T-helper 22 cell (primary cell): ENCODE measurements at regions not wholly inside any gene's neighbourhood (a gene's known extent, or its start where the extent isn't known, plus 50 kb on each side); places are given as distances from the start of the nearest gene placed in this dataset.
"Not testable (repeated sequence)": the region's sequence is repeated elsewhere in the genome, so short reads cannot be mapped to it uniquely, and the experiment has no call there.

Experiments
- DNase-seq: peaks from one replicate; pipeline ENCODE4 v3.0.0-alpha.2; 2020; ENCODE audit warnings: low read depth

DNA sequence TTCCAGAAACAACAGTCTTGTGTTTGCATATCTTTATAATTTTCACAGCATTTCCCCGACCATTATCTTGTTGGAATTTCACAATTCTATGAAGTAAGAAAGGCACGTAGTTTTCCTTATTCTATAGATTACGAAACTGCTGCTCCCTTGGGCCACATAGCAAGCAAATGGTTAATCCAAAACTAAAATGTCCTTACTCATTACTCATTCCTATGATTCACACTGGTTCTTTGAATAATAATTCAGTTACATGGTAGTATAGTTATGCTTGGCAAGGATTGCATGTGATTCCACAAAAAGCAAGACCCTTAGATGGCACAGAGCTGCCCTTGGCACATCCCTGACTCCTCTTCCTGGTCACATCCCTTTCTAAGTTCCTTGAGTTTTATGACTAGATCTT lies 51.2 kb downstream of the OR13H1 start:
- DNase-seq, result no peak

- no peak for DNase-seq
These were observed 64.0 kb downstream of the OR13H1 start for GRCh38 chrX:131607792-131608369.

- no peak for DNase-seq
These were observed 65.6 kb downstream of the OR13H1 start for GRCh38 chrX:131609480-131609879.

DNA sequence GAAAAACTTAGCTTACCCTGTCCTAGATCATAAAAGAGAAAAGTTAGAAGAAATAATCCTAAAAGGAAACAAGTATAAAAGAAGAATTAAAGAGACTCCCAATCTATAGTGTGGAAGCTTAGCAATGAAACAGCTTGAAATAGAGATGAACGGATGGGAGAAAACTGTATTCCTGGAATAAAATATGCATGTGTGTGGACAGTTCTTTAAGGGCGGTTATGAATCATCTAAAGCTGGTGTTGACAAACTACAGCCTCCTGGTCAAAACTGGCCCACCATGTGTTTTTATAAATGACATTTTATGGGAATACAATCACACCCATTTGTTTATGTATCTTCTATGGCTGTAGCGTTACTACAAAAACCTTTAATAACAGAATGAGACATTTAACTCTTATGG lies 69.4 kb downstream of the OR13H1 start:
- DNase-seq, result no peak

DNA sequence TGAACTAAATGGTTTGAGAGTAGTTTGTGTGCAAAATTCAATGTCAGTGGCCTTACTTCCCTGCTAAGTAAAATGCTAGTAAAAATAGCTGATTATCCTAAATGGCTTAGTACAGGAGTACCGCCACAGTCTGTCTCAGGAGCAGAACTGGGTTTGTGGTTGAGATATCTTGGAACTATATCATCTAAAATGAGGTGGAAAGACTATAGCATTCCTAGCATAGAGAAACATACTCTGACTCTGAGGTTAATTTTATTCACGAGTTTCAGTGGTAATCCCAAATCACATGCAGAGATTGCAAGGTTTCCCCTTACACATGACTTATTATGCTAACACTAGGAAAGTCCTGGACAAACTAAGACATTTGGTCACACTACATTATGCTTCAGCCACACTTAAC lies 70.4 kb downstream of the OR13H1 start:
- DNase-seq, result no peak

GRCh38 chrX:131617182-131617581 lies 73.3 kb downstream of the OR13H1 start:
- DNase-seq, result no peak

- DNase-seq, result no peak
These were observed 77.8 kb downstream of the OR13H1 start for GRCh38 chrX:131621650-131622049.

DNA sequence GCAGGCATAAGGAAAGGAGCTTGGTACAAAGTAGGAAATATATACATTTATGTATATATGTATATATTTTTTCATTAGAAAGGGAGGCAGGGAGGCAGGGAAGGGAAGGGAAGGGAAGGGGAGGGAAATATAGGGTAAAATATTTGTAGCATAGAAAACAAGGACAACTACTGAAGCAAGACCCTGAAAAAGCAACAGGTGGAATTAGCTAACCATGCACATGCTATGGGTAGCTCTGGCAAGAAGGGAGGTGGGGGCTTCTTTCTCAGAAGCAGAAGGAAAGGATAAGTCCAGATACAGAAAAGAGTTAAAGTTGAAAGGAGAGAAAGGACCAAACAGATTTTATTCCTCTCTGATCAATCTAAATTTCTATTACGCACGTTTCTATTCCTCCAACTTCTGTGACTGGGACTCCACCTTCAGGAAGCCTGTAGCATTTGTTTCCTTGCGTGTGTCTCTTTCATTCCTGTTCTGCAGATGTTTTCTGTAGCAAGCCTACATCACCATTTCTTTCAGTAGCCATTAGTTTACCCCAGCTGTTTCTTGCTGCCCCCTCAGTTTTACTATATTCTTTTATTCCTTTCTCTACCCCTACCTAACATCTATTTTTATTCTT lies 82.9 kb downstream of the OR13H1 start:
- DNase-seq, result no peak

DNA sequence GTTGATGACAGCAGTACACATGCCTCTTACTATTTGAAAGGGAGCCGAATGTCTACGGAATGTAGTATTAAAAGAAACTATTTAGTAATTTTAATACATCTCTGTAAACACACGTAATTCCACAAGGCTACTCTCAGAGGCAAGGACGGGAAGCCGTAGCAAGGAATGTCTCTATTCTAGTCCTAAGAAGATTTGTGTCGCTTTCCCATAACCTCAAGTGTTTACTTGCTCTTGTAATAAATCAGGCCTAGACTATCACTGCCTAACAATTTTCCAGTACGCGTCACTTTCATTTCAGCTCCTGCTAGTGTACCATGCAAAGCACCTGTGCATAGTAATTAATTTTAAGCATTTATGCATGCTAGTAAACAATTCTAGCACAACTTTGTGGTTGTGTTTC lies 86.7 kb downstream of the OR13H1 start:
- DNase-seq, result no peak

GRCh38 chrX:131633285-131633917 lies 89.5 kb downstream of the OR13H1 start:
- DNase-seq, result no peak

DNA sequence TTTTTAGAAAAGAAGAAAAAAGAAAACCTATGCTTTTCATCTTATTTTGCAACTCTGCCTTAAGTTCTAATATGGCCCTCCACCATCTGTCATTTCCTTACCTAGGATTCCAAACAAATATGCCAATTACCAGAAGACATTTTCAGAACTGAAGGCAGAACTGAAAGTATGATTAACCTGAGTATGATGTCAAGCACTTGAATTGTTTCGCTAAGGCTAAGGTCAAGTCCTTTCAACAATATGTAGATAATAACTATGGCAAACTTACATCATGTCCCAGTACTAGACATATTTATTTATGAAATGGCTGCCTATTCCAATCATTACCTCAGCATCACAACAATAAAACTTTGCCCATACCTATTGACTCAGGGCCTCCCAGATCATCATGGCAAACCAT lies 91.0 kb downstream of the OR13H1 start:
- no peak for DNase-seq

- DNase-seq, result no peak
These were observed 102.2 kb downstream of the OR13H1 start for GRCh38 chrX:131646106-131646505.

DNA sequence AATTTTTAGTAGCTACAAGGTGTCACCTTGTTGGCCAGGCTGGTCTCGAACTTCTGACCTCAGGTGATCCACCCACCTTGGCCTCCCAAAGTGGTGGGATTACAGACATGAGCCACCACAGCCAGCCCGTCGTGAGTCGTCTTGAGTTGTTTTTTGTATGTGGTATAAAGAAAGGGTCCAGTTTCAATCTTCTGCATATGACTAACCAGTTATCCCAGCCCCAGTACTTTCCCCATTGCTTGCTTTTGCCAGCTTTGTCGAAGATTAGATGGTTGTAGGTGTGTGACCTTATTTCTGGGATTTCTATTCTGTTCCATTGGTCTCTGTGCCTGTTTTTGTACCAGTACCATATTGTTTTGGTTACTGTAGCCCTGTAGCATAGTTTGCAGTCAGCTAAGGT lies 105.9 kb downstream of the OR13H1 start:
- DNase-seq, result no peak

DNA sequence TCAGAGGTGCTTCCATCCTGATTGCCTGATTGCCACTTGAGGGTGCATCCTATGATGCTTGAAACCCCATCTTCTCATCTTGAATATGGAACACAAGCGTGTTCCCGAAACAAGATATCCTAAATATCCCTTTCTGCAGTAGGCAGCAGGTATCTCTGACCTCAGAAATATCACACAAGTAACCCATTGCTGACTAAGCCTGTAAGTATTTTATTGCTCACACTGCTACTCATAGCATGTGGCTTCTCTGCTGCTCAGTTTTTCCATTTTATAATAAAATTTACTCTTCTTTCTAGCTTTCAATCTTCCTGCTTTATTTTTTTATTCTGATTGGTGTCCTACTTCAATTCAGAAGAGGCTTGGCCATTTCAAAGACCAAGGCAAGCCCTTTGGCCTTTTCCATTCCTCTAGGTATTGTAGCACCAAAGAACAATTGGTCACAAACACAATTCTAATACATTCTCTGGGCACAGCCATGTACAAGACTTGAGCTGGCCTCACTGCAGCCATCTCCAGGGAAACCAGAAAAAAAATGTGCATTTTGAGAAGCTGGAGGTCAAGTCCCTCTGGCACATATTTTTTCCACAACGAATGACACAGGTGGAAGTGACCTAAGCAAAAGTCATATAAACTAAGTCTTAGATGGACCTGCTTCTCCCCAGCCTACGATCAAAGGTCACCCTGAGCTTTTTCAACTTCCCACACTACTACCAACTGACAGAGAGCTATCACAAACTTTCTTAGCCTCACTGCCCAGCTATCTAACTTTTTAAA lies 107.0 kb downstream of the OR13H1 start:
- DNase-seq, result no peak

DNA sequence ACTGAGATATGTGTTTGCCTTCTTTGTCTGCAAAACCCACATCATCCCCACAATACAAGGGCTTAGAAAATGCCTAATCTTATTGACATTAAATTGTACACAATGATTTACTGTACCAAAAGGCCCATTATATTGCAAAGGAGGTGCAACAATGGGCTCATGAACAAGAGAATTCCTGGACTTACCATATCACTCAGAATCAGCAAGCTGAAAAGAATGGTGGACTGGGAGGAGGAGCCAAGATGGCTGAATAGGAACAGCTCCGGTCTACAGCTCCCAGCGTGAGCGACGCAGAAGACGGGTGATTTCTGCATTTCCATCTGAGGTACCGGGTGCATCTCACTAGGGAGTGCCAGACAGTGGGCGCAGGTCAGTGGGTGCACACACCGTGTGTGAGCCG lies 119.9 kb downstream of the OR13H1 start:
- not testable (repeated sequence) for DNase-seq

DNA sequence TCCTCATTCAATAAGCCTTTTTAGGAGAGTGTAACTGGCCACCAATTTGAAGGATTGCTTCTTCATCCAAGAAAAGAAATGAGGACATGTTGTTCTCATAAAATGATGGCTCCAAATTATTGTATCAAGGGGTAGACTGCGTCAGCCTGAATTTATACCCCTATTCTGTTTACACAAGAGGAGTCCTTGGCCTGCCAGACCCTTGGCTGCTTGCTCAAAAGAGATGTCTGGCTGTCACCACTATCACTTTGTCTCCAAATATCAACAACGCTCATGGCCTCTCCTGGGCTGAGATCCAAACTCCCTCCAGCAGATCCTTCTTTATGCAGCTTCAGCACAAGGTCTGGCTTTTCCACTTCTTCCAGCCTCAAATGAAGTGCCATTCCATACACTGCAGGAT lies 127.9 kb downstream of the OR13H1 start:
- DNase-seq, result no peak

DNA sequence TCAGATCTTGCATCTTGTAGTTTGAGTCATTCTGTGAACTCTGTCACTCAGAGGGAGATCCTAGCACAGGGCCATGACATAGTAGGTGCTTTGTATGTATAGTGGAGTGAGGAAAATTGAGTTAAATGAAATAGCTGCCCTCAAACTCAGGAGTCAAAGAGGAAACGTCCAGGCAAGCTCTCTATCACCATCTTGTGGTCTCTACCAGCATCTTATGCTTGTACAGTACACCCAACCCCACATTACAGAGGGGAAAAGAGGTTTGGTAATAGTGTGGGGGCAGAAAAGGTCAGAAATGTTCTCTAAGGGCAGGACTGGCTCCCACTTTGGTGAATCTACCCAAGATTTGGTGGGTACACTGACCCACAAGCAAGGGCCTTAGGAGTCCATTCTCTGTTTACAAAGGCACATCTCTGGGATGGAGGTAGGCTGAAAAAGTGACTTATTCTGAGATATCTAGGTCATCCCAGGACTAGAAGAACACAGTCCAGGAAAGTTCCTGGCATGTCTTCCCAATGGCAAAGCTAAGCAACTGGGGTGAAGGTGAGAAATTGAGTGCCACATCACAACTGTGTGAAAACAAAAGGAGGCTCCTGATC lies 131.8 kb downstream of the OR13H1 start:
- no peak for DNase-seq

- peak; percentile 17 for DNase-seq
These were observed 134.1 kb downstream of the OR13H1 start for GRCh38 chrX:131677655-131678628.

DNA sequence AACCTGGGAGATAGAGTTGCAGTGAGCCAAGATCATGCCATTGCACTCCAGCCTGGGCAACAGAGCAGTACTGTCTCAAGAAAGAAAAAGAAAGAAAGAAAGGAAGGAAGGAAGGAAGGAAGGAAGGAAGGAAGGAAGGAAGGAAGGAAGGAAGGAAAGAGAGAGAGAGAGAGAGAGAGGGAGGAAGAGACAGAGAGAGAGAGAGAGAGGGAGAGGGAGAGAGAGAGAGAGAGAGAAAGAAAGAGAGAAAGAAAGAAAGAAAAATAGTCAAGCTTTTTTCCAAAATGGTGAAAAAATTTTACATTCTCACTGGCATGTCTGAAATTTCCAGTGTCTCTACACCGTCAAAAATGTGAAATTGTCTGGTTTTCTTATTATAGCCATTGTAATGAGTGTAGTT lies 138.9 kb downstream of the OR13H1 start:
- DNase-seq, result not testable (repeated sequence)

DNA sequence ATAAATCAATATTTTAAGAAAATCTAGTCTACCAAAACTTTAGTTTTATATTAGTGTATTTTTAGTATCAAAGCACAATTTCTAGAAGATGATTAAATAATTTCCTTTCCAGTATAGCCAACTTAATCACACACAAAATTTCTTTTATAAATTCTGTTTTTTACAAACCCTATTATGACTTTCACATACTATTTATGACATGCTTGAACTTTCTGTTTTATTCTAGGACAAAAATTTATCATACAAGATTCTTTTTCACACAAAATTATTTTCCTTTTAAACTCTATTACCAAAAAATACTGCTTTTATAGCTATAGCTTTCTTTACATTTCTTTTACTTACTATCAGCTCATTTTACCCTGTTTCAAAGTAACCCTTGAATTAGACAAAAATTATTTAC lies 149.5 kb downstream of the OR13H1 start:
- no peak for DNase-seq

DNA sequence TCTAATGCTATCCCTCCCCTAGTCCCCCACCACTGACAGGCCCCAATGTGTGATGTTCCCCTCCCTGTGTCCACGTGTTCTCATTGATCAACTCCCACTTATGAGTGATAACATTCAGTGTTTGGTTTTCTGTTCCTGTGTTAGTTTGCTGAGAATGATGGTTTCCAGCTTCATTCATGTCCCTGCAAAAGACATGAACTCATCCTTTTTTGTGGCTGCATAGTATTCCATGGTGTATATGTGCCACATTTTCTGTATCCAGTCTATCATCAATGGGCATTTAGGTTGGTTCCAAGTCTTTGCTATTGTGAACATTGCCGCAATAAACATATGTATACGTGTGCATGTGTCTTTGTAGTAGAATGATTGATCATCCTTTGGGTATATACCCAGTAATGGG lies 153.1 kb downstream of the OR13H1 start:
- not testable (repeated sequence) for DNase-seq
